KMS-11 (cell line): ENCODE measurements at regions not wholly inside any gene's neighbourhood (a gene's known extent, or its start where the extent isn't known, plus 50 kb on each side); places are given as distances from the start of the nearest gene placed in this dataset.

Experiments used
- H2AFZ ChIP-seq: fragments of 200-600 bp; sonication (generic); 2 replicates; pipeline ENCODE4 v1.6.1; 2016; ENCODE audit warnings: antibody characterized with exemption, mixed run types, low read depth
- H3K27ac ChIP-seq: fragments of 200-600 bp; sonication (generic); 2 replicates; pipeline ENCODE4 v1.6.1; 2016; ENCODE audit warnings: mild to moderate bottlenecking, mixed run types
- H3K27me3 ChIP-seq: fragments of 200-600 bp; sonication (generic); 2 replicates; pipeline ENCODE4 v1.6.1; 2017; ENCODE audit warnings: mild to moderate bottlenecking, low read depth, mixed run types, moderate library complexity; ENCODE audit not compliant: insufficient read depth
- H3K36me3 ChIP-seq: fragments of 200-600 bp; sonication (generic); 2 replicates; pipeline ENCODE4 v1.6.1; 2017; ENCODE audit warnings: mild to moderate bottlenecking, mixed run types; ENCODE audit not compliant: insufficient read depth
- H3K4me1 ChIP-seq: fragments of 200-600 bp; sonication (generic); 2 replicates; pipeline ENCODE4 v1.6.1; 2016; ENCODE audit warnings: mild to moderate bottlenecking, low read depth, mixed run types; ENCODE audit not compliant: poor library complexity, severe bottlenecking
- H3K4me2 ChIP-seq: fragments of 200-600 bp; sonication (generic); 2 replicates; pipeline ENCODE4 v1.7.0; 2016; ENCODE audit warnings: mild to moderate bottlenecking, mixed run types
- H3K4me3 ChIP-seq: fragments of 200-600 bp; sonication (generic); IDR thresholded peaks from 2 replicates; pipeline ENCODE4 v1.6.1; 2017; ENCODE audit warnings: low read depth, low read length, mixed read lengths; ENCODE audit not compliant: insufficient read depth
- H3K79me2 ChIP-seq: fragments of 200-600 bp; sonication (generic); 2 replicates; pipeline ENCODE4 v1.6.1; 2016; ENCODE audit warnings: low read depth, mixed run types; ENCODE audit not compliant: insufficient read depth
- H3K9ac ChIP-seq: fragments of 200-600 bp; sonication (generic); 2 replicates; pipeline ENCODE4 v1.6.1; 2016; ENCODE audit warnings: mild to moderate bottlenecking, mixed run types
- H4K20me1 ChIP-seq: fragments of 200-600 bp; sonication (generic); 2 replicates; pipeline ENCODE4 v1.6.1; 2016; ENCODE audit warnings: mild to moderate bottlenecking, mixed run types; ENCODE audit not compliant: insufficient read depth
- CTCF ChIP-seq: fragments of 200-600 bp; sonication (generic); conservative IDR thresholded peaks from 2 replicates; pipeline ENCODE4 v1.6.1; 2017; ENCODE audit warnings: low read depth, mild to moderate bottlenecking, antibody characterized with exemption, low read length, moderate library complexity, mixed read lengths

GRCh38 chr15:38921471-38921870, 356.9 kb upstream of the RASGRP1 start:
- H3K36me3 ChIP-seq, result no peaks in the 10 kb centered on the region
- no peaks in the 10 kb centered on the region for H4K20me1 ChIP-seq
- H3K27ac ChIP-seq, result no peak overlapping the region

GRCh38 chr15:38928431-38928830, 363.8 kb upstream of the RASGRP1 start:
- H3K27me3 ChIP-seq, result no peaks in the 10 kb centered on the region
- no peaks in the 10 kb centered on the region for H3K4me1 ChIP-seq
- no peaks in the 10 kb centered on the region for H3K79me2 ChIP-seq
- no peaks in the 10 kb centered on the region for H4K20me1 ChIP-seq
- H3K4me2 ChIP-seq, result no peak overlapping the region
- H2AFZ ChIP-seq, result no peak overlapping the region
- TF ChIP-seq CTCF, result no peak
- no peak overlapping the region for H3K4me3 ChIP-seq
- no peak overlapping the region for H3K9ac ChIP-seq
- H3K36me3 ChIP-seq, result no peaks in the 10 kb centered on the region
- no peak overlapping the region for H3K27ac ChIP-seq

More at GRCh38 chr15:38921471-38921870, 356.9 kb upstream of the RASGRP1 start:
- no peak for TF ChIP-seq CTCF
- H3K79me2 ChIP-seq, result no peaks in the 10 kb centered on the region
- H3K4me1 ChIP-seq, result no peaks in the 10 kb centered on the region
- H3K27me3 ChIP-seq, result no peaks in the 10 kb centered on the region
- H3K4me2 ChIP-seq, result no peak overlapping the region
- H3K4me3 ChIP-seq, result no peak overlapping the region
- H3K9ac ChIP-seq, result no peak overlapping the region
- H2AFZ ChIP-seq, result no peak overlapping the region

GRCh38 chr15:38930851-38931572, 366.4 kb upstream of the RASGRP1 start:
- H3K36me3 ChIP-seq, result no peaks in the 10 kb centered on the region
- H3K27ac ChIP-seq, result no peak overlapping the region
- no peaks in the 10 kb centered on the region for H3K4me1 ChIP-seq
- no peaks in the 10 kb centered on the region for H4K20me1 ChIP-seq
- no peak overlapping the region for H2AFZ ChIP-seq
- no peak for TF ChIP-seq CTCF
- no peak overlapping the region for H3K4me2 ChIP-seq
- H3K79me2 ChIP-seq, result no peaks in the 10 kb centered on the region
- no peak overlapping the region for H3K4me3 ChIP-seq
- no peaks in the 10 kb centered on the region for H3K27me3 ChIP-seq
- H3K9ac ChIP-seq, result no peak overlapping the region

- Histone ChIP-seq H2AFZ (no peak overlapping the region), H3K4me1 (no peaks in the 10 kb centered on the region), H3K27me3 (no peaks in the 10 kb centered on the region), H3K79me2 (no peaks in the 10 kb centered on the region), H3K4me2 (no peak overlapping the region), H3K9ac (no peak overlapping the region), H4K20me1 (no peaks in the 10 kb centered on the region), H3K4me3 (no peak overlapping the region), H3K27ac (no peak overlapping the region), H3K36me3 (no peaks in the 10 kb centered on the region)
- TF ChIP-seq CTCF, result no peak
Measured at GRCh38 chr15:38941399-38941953, 376.9 kb upstream of the RASGRP1 start.
